Mesodermal cell (in vitro differentiated cells): ENCODE measurements at regions not wholly inside any gene's neighbourhood (a gene's known extent, or its start where the extent isn't known, plus 50 kb on each side); places are given as distances from the start of the nearest gene placed in this dataset.

Source experiments
- H3K27ac ChIP-seq: 2 replicates; pipeline ENCODE4 v1.7.0; 2013; ENCODE audit warnings: mild to moderate bottlenecking, low read depth, low read length, moderate library complexity; ENCODE audit not compliant: severe bottlenecking
- H3K36me3 ChIP-seq: 2 replicates; pipeline ENCODE4 v1.7.1; 2013; ENCODE audit warnings: mild to moderate bottlenecking, low read length, moderate library complexity; ENCODE audit not compliant: control insufficient read depth, insufficient read depth
- H3K4me1 ChIP-seq: one replicate; pipeline ENCODE4 v1.7.1; 2013; ENCODE audit warnings: mild to moderate bottlenecking, low read length; ENCODE audit not compliant: insufficient read depth, control insufficient read depth, poor library complexity, severe bottlenecking
- H3K4me3 ChIP-seq: 2 replicates; pipeline ENCODE4 v1.7.0; 2013; ENCODE audit warnings: low read length, control low read depth, mild to moderate bottlenecking; ENCODE audit not compliant: insufficient read depth, poor library complexity, severe bottlenecking; ENCODE audit errors: extremely low read depth
- H3K9me3 ChIP-seq: 2 replicates; pipeline ENCODE4 v1.7.1; 2013; ENCODE audit warnings: mild to moderate bottlenecking, low read length, moderate library complexity; ENCODE audit not compliant: control insufficient read depth
- WGBS, 2 experiments: methylation state at CpG; one replicate each; pipeline ENCODE4 v1.1.5; 2013; ENCODE audit warnings: missing lambda C conversion rate in 2 of 2; ENCODE audit not compliant: insufficient coverage in 2 of 2; 5-methylcytosine and 5-hydroxymethylcytosine counted together

- no peak overlapping the region for H3K27ac ChIP-seq
- H3K36me3 ChIP-seq: no peaks in the 10 kb centered on the region
- 74 to 100% methylated on average over 1 to 2 of the region's 2 CpGs for WGBS, 2 experiments
- no peak overlapping the region for H3K4me3 ChIP-seq
- peaks cover 9% of the 10 kb centered on the region for H3K4me1 ChIP-seq
- no peaks in the 10 kb centered on the region for H3K9me3 ChIP-seq
Observed at GRCh38 chr3:165406425-165406824, 210.2 kb upstream of the SLITRK3 start.

GRCh38 chr3:165404357-165405027, 208.3 kb upstream of the SLITRK3 start:
- peaks cover 9% of the 10 kb centered on the region for H3K4me1 ChIP-seq
- H3K36me3 ChIP-seq: no peaks in the 10 kb centered on the region
- H3K4me3 ChIP-seq: no peak overlapping the region
- H3K27ac ChIP-seq: peak overlapping the region; percentile 66
- WGBS, 2 experiments: 96 to 100% methylated on average over 1 to 3 of the region's 4 CpGs
- no peaks in the 10 kb centered on the region for H3K9me3 ChIP-seq

GRCh38 chr3:165403666-165404065, 207.5 kb upstream of the SLITRK3 start:
- Histone ChIP-seq H3K4me3 (no peak overlapping the region), H3K36me3 (no peaks in the 10 kb centered on the region), H3K9me3 (no peaks in the 10 kb centered on the region), H3K4me1 (peaks cover 9% of the 10 kb centered on the region), H3K27ac (peak overlapping the region; percentile 66)
- 74 to 80% methylated on average over 1 to 2 of the region's 4 CpGs for WGBS, 2 experiments

- no CpG with 5 or more reads among the region's 1 CpG for WGBS, 2 experiments
Observed at GRCh38 chr3:165395188-165395587, 199.0 kb upstream of the SLITRK3 start.

GRCh38 chr3:165393461-165393860, 197.3 kb upstream of the SLITRK3 start:
- WGBS, 2 experiments: no CpG with 5 or more reads among the region's 1 CpG
- Histone ChIP-seq H3K36me3 (no peaks in the 10 kb centered on the region), H3K4me1 (peaks cover 6% of the 10 kb centered on the region), H3K27ac (no peak overlapping the region), H3K4me3 (no peak overlapping the region), H3K9me3 (no peaks in the 10 kb centered on the region)

More at GRCh38 chr3:165395188-165395587, 199.0 kb upstream of the SLITRK3 start:
- Histone ChIP-seq H3K9me3 (no peaks in the 10 kb centered on the region), H3K4me3 (no peak overlapping the region), H3K4me1 (peaks cover 2% of the 10 kb centered on the region), H3K36me3 (no peaks in the 10 kb centered on the region), H3K27ac (no peak overlapping the region)

- Histone ChIP-seq H3K9me3 (no peaks in the 10 kb centered on the region), H3K36me3 (no peaks in the 10 kb centered on the region), H3K4me3 (no peak overlapping the region), H3K4me1 (peaks cover 6% of the 10 kb centered on the region), H3K27ac (no peak overlapping the region)
- WGBS, 2 experiments: 76 to 82% methylated on average over 3 of the region's 3 CpGs
Observed at GRCh38 chr3:165390166-165390565, 194.0 kb upstream of the SLITRK3 start.

- Histone ChIP-seq H3K4me1 (peaks cover 6% of the 10 kb centered on the region), H3K36me3 (no peaks in the 10 kb centered on the region), H3K9me3 (no peaks in the 10 kb centered on the region), H3K27ac (no peak overlapping the region), H3K4me3 (no peak overlapping the region)
- WGBS, 2 experiments: 69% methylated on average over 2 of the region's 5 CpGs; no CpG with 5 or more reads in 1 of the 2 experiments
Observed at GRCh38 chr3:165389653-165390052, 193.5 kb upstream of the SLITRK3 start.

GRCh38 chr3:165389064-165389463, 192.9 kb upstream of the SLITRK3 start:
- H3K36me3 ChIP-seq: no peaks in the 10 kb centered on the region
- H3K27ac ChIP-seq: no peak overlapping the region
- H3K4me3 ChIP-seq: no peak overlapping the region
- H3K4me1 ChIP-seq: peaks cover 6% of the 10 kb centered on the region
- no peaks in the 10 kb centered on the region for H3K9me3 ChIP-seq

GRCh38 chr3:165383381-165383780, 187.2 kb upstream of the SLITRK3 start:
- H3K9me3 ChIP-seq: no peaks in the 10 kb centered on the region
- H3K4me3 ChIP-seq: no peak overlapping the region
- no peaks in the 10 kb centered on the region for H3K36me3 ChIP-seq
- H3K27ac ChIP-seq: no peak overlapping the region
- WGBS, 2 experiments: 83 to 87% methylated on average over 2 to 3 of the region's 3 CpGs
- H3K4me1 ChIP-seq: no peaks in the 10 kb centered on the region

GRCh38 chr3:165382672-165383071, 186.5 kb upstream of the SLITRK3 start:
- Histone ChIP-seq H3K4me1 (no peaks in the 10 kb centered on the region), H3K36me3 (no peaks in the 10 kb centered on the region), H3K27ac (no peak overlapping the region), H3K4me3 (no peak overlapping the region), H3K9me3 (no peaks in the 10 kb centered on the region)
- WGBS, 2 experiments: 86 to 100% methylated on average over 1 of the region's 3 CpGs

GRCh38 chr3:165378761-165379160, 182.6 kb upstream of the SLITRK3 start:
- 80 to 88% methylated on average over 1 of the region's 2 CpGs for WGBS, 2 experiments
- H3K4me3 ChIP-seq: no peak overlapping the region
- no peaks in the 10 kb centered on the region for H3K9me3 ChIP-seq
- H3K36me3 ChIP-seq: no peaks in the 10 kb centered on the region
- no peaks in the 10 kb centered on the region for H3K4me1 ChIP-seq
- no peak overlapping the region for H3K27ac ChIP-seq
